ENCODE measurements at regions not wholly inside any gene's neighbourhood (a gene's known extent, or its start where the extent isn't known, plus 50 kb on each side); places are given as distances from the start of the nearest gene placed in this dataset.
"Not testable (repeated sequence)": the region's sequence is repeated elsewhere in the genome, so short reads cannot be mapped to it uniquely, and the experiment has no call there.

GRCh38 chr5:85549836-85550599 is 1067.7 kb upstream of the COX7C start:
- peaks cover 0 to 31% of the 10 kb centered on the region in 2 donors for H3K9me3 ChIP-seq

GRCh38 chr5:85556464-85556863 is 1061.3 kb upstream of the COX7C start:
- H3K27me3 ChIP-seq = no peaks in the 10 kb centered on the region
- H3K4me1 ChIP-seq = no peaks in the 10 kb centered on the region
- DNase-seq (ENCODE audit: low spot score) = no peak
- H3K27ac ChIP-seq = no peak overlapping the region
- peaks cover 0 to 25% of the 10 kb centered on the region in 2 donors for H3K9me3 ChIP-seq
- H3K36me3 ChIP-seq = no peaks in the 10 kb centered on the region
- H3K4me3 ChIP-seq = no peak overlapping the region
- TF ChIP-seq CTCF (IDR thresholded peaks at IDR 0.05) = no peak

More at GRCh38 chr5:85549836-85550599, 1067.7 kb upstream of the COX7C start:
- no peaks in the 10 kb centered on the region for H3K4me1 ChIP-seq
- no peak for DNase-seq (ENCODE audit: low spot score)
- no peaks in the 10 kb centered on the region for H3K36me3 ChIP-seq
- H3K4me3 ChIP-seq = no peak overlapping the region
- H3K27ac ChIP-seq = no peak overlapping the region
- TF ChIP-seq CTCF (IDR thresholded peaks at IDR 0.05) = no peak
- H3K27me3 ChIP-seq = no peaks in the 10 kb centered on the region

- no peak for TF ChIP-seq CTCF (IDR thresholded peaks at IDR 0.05)
- peaks cover 0 to 6% of the 10 kb centered on the region in 2 donors for H3K9me3 ChIP-seq
- H3K4me3 ChIP-seq = no peak overlapping the region
- no peak for DNase-seq (ENCODE audit: low spot score)
- no peaks in the 10 kb centered on the region for H3K36me3 ChIP-seq
- no peaks in the 10 kb centered on the region for H3K27me3 ChIP-seq
- no peak overlapping the region for H3K27ac ChIP-seq
- no peaks in the 10 kb centered on the region for H3K4me1 ChIP-seq
Measured at GRCh38 chr5:85576666-85577065, 1041.1 kb upstream of the COX7C start.

GRCh38 chr5:85587806-85588205 is 1029.9 kb upstream of the COX7C start:
- H3K27ac ChIP-seq; H3K36me3 ChIP-seq; H3K9me3 ChIP-seq; DNase-seq (ENCODE audit: low spot score); H3K27me3 ChIP-seq; H3K4me1 ChIP-seq; H3K4me3 ChIP-seq: not testable (repeated sequence)

GRCh38 chr5:85588268-85588667 is 1029.5 kb upstream of the COX7C start:
- not testable (repeated sequence) for H3K9me3 ChIP-seq; H3K4me1 ChIP-seq; H3K27ac ChIP-seq; H3K27me3 ChIP-seq; H3K4me3 ChIP-seq; H3K36me3 ChIP-seq; DNase-seq (ENCODE audit: low spot score)

GRCh38 chr5:85590764-85591163 is 1027.0 kb upstream of the COX7C start:
- TF ChIP-seq CTCF (IDR thresholded peaks at IDR 0.05) = no peak
- Histone ChIP-seq H3K27ac (peak overlapping the region in 1 of 2 donors; percentile 46), H3K4me3 (no peak overlapping the region), H3K4me1 (no peaks in the 10 kb centered on the region), H3K36me3 (no peaks in the 10 kb centered on the region), H3K9me3 (no peaks in the 10 kb centered on the region), H3K27me3 (no peaks in the 10 kb centered on the region)
- no peak for DNase-seq (ENCODE audit: low spot score)

- Histone ChIP-seq H3K4me1 (no peaks in the 10 kb centered on the region), H3K27me3 (no peaks in the 10 kb centered on the region), H3K36me3 (no peaks in the 10 kb centered on the region), H3K4me3 (no peak overlapping the region), H3K27ac (no peak overlapping the region), H3K9me3 (no peaks in the 10 kb centered on the region)
- DNase-seq (ENCODE audit: low spot score) = no peak
- no peak for TF ChIP-seq CTCF (IDR thresholded peaks at IDR 0.05)
Measured at GRCh38 chr5:85591311-85591710, 1026.4 kb upstream of the COX7C start.

All from right atrium auricular region (tissue), 2 donors.